ENCODE measurements at regions not wholly inside any gene's neighbourhood (a gene's known extent, or its start where the extent isn't known, plus 50 kb on each side); places are given as distances from the start of the nearest gene placed in this dataset.
A peak's percentile ranks its signal among the peaks of the same experiment; 100 is the strongest.

DNA sequence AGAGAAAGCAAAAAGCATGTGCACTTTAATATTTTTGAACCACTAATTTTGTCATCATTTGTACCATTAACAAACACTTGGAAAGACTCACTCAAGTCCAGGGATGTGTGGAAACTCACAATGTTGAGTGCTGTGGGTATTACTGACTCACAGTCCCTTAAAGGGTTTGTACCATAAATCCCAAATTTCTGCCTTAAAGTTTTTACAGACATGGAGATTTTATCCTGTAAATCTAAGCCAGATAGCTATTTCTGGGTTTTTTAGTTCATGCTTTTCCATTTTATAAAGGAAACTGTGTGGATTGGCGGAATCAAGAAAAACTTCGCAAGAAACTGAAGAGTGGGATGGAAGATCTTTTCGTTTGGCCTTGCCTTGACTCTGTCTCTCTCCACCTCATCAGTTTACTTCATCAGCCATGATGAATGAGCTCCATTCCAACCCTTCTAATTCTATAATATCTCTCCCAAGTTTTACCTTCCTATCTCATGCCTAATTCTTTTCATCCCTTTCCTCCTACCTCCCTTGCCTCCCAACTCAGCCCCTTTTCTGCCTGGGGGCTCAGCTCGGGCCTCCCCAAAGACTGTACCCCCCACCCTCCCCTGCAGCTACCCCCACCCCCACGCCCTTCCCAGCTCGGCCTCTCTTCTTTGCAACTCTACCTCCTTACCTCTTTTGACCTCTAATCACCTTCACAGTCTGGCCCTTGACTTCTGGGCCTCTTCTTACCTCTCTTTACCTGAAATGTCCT, 218.5 kb upstream of the MKLN1 start:
- Mint-ChIP-seq H3K9me3 (no peaks in the 10 kb centered on the region), H3K27ac (peak overlapping the region; percentile 100), H3K4me3 (peak overlapping the region; percentile 98), H3K4me1 (peaks cover 51% of the 10 kb centered on the region), H3K36me3 (peaks cover 66% of the 10 kb centered on the region)
- no peak for ATAC-seq
- DNase-seq (ENCODE audit: low spot score in 2 of 2), result no peak

GRCh38 chr7:131109759-131110296, 217.8 kb upstream of the MKLN1 start:
- ATAC-seq (peak; percentile 24), DNase-seq (ENCODE audit: low spot score in 2 of 2) (peak; percentile 56 to 86)
- Mint-ChIP-seq H3K4me3 (peak overlapping the region; percentile 98), H3K27ac (peak overlapping the region; percentile 100), H3K4me1 (peaks cover 45% of the 10 kb centered on the region), H3K9me3 (no peaks in the 10 kb centered on the region), H3K36me3 (peaks cover 59% of the 10 kb centered on the region)

DNA sequence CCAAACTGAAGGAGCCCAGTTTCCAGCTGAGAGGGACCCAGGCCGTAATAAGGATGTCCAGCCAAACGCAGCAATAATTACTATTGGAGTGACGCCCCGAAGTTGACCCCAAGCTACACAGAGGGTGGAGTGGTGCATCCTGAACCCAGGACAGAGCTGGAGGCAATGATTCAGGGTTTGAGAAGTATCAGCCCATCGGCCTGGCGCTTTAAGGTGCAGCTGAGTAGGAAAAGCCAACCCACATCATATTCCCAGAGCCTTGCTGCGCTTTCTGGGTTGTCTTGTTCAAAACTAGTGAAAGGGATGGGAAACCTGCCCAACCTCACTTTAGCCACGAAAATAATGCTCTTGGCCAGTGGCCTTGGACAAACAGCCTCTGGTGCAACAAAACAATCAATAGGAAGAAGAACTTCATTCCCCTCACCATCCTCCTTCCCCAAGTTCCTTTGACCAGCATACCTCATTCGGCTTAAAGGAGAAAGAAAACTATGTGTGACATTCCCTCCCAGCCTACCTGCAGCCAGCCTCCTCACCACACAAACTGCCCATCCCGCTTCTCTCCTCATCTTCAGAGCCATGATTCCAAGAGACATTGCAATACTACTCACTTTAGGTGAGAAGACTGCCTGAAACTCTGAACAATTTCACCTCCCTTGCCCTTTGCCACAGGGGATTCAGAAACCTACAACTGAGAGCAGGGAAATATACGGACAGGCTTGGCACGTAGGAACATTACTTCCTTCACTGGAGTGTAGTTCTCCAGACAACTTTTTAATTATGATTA, 217.2 kb upstream of the MKLN1 start:
- DNase-seq (ENCODE audit: low spot score in 2 of 2) (no peak), ATAC-seq (no peak)
- Mint-ChIP-seq H3K4me3 (peak overlapping the region; percentile 98), H3K27ac (peak overlapping the region; percentile 100), H3K36me3 (peaks cover 53% of the 10 kb centered on the region), H3K9me3 (no peaks in the 10 kb centered on the region), H3K4me1 (peaks cover 43% of the 10 kb centered on the region)

GRCh38 chr7:131111081-131111576, 216.5 kb upstream of the MKLN1 start:
- Mint-ChIP-seq H3K9me3 (no peaks in the 10 kb centered on the region), H3K27ac (peak overlapping the region; percentile 100), H3K4me3 (peak overlapping the region; percentile 98), H3K4me1 (peaks cover 43% of the 10 kb centered on the region), H3K36me3 (peaks cover 46% of the 10 kb centered on the region)
- DNase-seq (ENCODE audit: low spot score in 2 of 2), result peak in 1 of 2 donors; percentile 59
- ATAC-seq, result no peak

GRCh38 chr7:131111792-131112191, 215.9 kb upstream of the MKLN1 start:
- Mint-ChIP-seq H3K27ac (peak overlapping the region; percentile 100), H3K9me3 (no peaks in the 10 kb centered on the region), H3K4me3 (peak overlapping the region; percentile 98), H3K36me3 (peaks cover 40% of the 10 kb centered on the region), H3K4me1 (peaks cover 37% of the 10 kb centered on the region)
- ATAC-seq (no peak), DNase-seq (ENCODE audit: low spot score in 2 of 2) (no peak)

DNA sequence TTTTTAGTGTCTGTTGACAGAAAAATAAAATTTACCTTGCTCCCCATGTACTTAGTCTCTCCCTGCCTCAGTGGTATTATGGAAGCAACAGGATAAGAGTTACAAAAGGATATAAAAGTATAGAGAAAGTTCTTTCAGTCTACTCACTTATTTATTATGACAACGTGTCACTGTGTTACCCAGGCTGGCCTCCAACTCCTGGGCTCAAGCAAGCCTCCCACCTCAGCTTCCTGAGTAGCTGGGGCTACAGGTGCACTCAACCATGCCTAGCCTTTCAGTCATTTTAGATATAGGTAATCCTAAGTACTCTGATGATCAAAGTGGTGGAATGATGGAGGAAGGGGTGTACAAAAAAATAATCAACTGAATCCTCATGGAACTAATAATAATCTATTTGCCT, 215.2 kb upstream of the MKLN1 start:
- Mint-ChIP-seq H3K9me3 (no peaks in the 10 kb centered on the region), H3K27ac (no peak overlapping the region), H3K4me3 (no peak overlapping the region), H3K4me1 (peaks cover 36% of the 10 kb centered on the region), H3K36me3 (peaks cover 33% of the 10 kb centered on the region)
- ATAC-seq, result no peak
- no peak for DNase-seq (ENCODE audit: low spot score in 2 of 2)

GRCh38 chr7:131115340-131115739, 212.3 kb upstream of the MKLN1 start:
- Mint-ChIP-seq H3K9me3 (peaks cover 3% of the 10 kb centered on the region), H3K27ac (no peak overlapping the region), H3K4me3 (no peak overlapping the region), H3K4me1 (peaks cover 24% of the 10 kb centered on the region), H3K36me3 (peaks cover 7% of the 10 kb centered on the region)
- DNase-seq (ENCODE audit: low spot score in 2 of 2) (no peak), ATAC-seq (no peak)

DNA sequence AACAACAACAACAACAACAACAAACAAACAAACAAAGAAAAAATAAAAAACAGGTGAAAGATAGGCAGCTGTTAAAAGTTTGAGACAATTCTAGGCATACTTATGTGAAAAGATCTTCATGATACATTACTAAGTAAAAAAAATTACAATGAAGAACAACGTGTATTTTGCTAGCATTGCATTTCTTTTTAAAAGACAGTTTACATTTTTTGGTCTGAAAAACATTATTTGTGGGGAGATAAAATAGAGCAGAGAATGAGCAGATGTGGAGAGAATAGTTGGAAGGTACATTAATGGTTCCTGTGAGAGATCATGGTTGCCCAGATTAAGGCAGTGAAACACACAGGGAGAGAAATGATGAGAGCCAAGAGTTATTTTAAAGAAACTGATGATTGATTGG, 210.2 kb upstream of the MKLN1 start:
- no peak overlapping the region for H3K27ac Mint-ChIP-seq
- no peak overlapping the region for H3K4me3 Mint-ChIP-seq
- peaks cover 23% of the 10 kb centered on the region for H3K4me1 Mint-ChIP-seq
- ATAC-seq (no peak), DNase-seq (ENCODE audit: low spot score in 2 of 2) (no peak)
- peaks cover 3% of the 10 kb centered on the region for H3K9me3 Mint-ChIP-seq
- no peaks in the 10 kb centered on the region for H3K36me3 Mint-ChIP-seq

DNA sequence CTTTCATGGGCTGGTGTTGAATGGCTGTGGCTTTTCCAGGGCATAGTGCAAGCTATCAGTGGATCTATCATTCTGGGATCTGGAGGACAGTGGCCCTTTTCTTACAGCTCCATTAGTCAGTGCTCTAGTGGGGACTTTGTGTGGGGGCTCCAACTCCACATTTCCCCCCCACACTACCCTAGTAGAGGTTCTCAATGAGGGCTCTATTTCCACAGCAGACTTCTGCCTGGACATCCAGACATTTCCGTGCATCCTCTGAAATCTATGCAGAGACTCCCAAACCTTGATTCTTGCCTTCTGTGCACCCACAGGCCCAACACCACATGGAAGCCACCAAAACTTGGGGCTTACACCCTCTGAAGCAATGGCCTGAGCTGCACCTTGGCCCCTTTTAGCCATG, 208.3 kb upstream of the MKLN1 start:
- H3K4me1 Mint-ChIP-seq, result peaks cover 20% of the 10 kb centered on the region
- DNase-seq (ENCODE audit: low spot score in 2 of 2), result no peak
- peaks cover 3% of the 10 kb centered on the region for H3K9me3 Mint-ChIP-seq
- ATAC-seq, result no peak
- no peak overlapping the region for H3K27ac Mint-ChIP-seq
- no peak overlapping the region for H3K4me3 Mint-ChIP-seq
- H3K36me3 Mint-ChIP-seq, result no peaks in the 10 kb centered on the region

GRCh38 chr7:131122394-131122793, 205.3 kb upstream of the MKLN1 start:
- Mint-ChIP-seq H3K4me3 (peak overlapping the region; percentile 33), H3K36me3 (no peaks in the 10 kb centered on the region), H3K27ac (peak overlapping the region; percentile 72), H3K4me1 (peaks cover 20% of the 10 kb centered on the region), H3K9me3 (peaks cover 3% of the 10 kb centered on the region)
- ATAC-seq, result peak; percentile 99
- no peak for DNase-seq (ENCODE audit: low spot score in 2 of 2)

GRCh38 chr7:131124001-131124629, 203.6 kb upstream of the MKLN1 start:
- ATAC-seq (no peak), DNase-seq (ENCODE audit: low spot score in 2 of 2) (no peak)
- peaks cover 20% of the 10 kb centered on the region for H3K4me1 Mint-ChIP-seq
- H3K36me3 Mint-ChIP-seq, result no peaks in the 10 kb centered on the region
- no peak overlapping the region for H3K4me3 Mint-ChIP-seq
- peaks cover 2% of the 10 kb centered on the region for H3K9me3 Mint-ChIP-seq
- peak overlapping the region; percentile 43 for H3K27ac Mint-ChIP-seq

DNA sequence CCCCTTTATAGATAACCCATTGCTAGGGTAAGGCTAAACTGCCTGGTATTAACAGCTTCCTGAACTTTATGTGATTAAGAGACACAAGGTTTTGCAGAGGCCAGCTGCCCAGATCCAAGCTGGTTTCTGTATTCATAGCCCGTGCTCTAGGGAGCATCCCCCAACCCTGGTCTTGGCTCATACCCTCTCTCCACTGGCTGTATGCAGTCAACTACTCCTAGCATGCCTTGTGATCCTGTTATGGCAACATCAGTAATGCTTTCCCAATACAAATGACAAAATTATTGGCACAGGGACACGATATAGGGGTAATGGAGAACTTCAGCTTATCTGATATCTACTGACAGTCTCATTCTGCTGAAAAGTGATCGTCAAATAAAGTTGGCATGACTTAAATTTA, 202.8 kb upstream of the MKLN1 start:
- H3K36me3 Mint-ChIP-seq, result no peaks in the 10 kb centered on the region
- H3K4me1 Mint-ChIP-seq, result peaks cover 20% of the 10 kb centered on the region
- no peak overlapping the region for H3K4me3 Mint-ChIP-seq
- peak overlapping the region; percentile 43 for H3K27ac Mint-ChIP-seq
- ATAC-seq (no peak), DNase-seq (ENCODE audit: low spot score in 2 of 2) (no peak)
- H3K9me3 Mint-ChIP-seq, result no peaks in the 10 kb centered on the region

DNA sequence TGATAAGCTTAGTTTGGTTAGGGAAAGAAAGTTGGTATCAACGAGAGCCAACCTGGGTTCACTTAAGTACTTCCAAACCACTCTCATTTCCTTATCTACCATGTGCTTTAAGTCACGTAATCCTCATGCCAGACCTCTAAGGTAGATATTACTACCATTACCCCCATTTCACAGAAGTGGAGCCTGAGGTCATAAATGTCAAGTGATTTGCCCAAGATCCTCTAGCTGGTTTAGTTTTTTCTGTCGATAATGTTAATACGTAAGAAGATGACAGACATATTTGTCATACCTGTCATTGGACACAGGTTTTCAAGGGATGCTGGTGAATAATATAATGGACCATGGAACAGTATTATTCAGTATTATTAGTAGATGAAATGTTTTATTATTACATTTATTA, 197.4 kb upstream of the MKLN1 start:
- DNase-seq (ENCODE audit: low spot score in 2 of 2) (no peak), ATAC-seq (no peak)
- no peaks in the 10 kb centered on the region for H3K4me1 Mint-ChIP-seq
- H3K9me3 Mint-ChIP-seq, result no peaks in the 10 kb centered on the region
- no peak overlapping the region for H3K4me3 Mint-ChIP-seq
- no peak overlapping the region for H3K27ac Mint-ChIP-seq
- no peaks in the 10 kb centered on the region for H3K36me3 Mint-ChIP-seq

DNA sequence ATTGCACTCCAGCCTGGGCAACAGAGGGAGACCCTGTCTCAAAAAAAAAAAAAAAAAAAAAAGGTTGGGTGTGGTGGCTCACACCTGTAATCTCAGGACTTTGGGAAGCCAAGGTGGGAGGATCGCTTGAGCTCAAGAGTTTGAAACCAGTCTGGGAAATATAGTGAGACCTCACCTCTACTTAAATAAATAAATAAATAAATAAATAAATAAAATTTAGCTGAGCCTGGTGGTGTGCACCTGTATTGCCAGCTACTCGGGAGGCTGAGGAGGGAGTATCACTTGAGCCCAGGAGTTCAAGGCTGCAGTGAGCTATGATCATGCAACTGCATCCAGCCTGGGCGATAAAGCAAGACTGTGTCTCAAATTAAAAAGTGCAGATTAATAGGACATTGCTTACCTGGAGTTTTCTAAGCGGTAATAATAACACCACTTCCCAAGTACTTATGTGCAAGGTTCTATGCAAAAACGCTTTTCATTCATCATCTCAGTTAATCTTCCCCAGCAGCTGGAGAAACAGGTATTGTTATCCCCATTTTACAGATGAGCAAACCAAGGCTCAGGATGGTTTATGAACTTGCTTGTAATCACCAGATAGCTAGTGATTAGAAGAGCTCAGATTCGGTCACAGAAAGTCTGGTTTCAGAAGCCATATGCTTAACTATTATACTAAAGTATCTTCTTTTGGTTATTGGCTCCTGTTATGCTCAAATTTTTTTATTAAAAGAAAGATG, 196.5 kb upstream of the MKLN1 start:
- Mint-ChIP-seq H3K9me3 (no peaks in the 10 kb centered on the region), H3K36me3 (no peaks in the 10 kb centered on the region), H3K27ac (no peak overlapping the region), H3K4me1 (no peaks in the 10 kb centered on the region), H3K4me3 (no peak overlapping the region)
- DNase-seq (ENCODE audit: low spot score in 2 of 2) (no peak), ATAC-seq (no peak)
